ENCODE measurements at regions not wholly inside any gene's neighbourhood (a gene's known extent, or its start where the extent isn't known, plus 50 kb on each side); places are given as distances from the start of the nearest gene placed in this dataset.
"Not testable (repeated sequence)": the region's sequence is repeated elsewhere in the genome, so short reads cannot be mapped to it uniquely, and the experiment has no call there.

DNA sequence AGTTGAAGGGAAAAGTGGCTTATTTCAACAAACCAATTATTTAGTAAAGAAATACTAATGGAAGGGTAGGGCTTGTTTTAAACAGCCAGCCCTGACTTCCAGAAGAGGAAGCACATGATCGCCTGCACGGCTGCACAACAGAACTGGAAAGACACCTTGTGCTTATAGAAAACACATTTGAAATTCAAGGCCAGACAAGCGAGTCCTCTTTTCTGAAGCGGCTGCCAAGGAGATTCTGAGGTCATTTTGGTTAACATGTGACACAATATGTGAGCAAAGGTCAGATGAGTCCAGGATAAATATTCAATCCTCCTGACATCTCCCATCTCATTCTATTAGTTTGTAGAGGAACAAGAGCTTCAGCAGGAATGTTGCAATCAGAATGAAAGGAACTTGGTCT lies 461.4 kb upstream of the ST8SIA4 start:
- no peak for DNase-seq (ENCODE audit: low read depth)

DNA sequence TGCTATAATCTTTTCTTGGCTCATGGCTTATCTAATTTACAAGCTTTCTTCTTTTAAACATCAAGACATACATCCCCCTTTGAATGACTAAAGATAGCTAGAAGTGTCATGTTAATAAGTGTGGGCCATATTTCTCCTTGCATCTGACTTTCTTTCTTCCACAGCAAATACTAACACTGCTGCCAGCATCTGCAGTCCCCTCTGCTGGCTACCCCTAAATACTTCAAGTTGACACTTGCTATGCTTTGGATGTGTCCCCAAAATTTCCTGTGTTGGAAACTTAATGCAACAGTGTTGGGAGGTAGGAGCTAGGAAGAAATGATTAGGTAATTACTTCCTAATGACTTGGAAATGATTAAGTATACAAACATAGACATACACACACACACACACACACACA lies 459.0 kb upstream of the ST8SIA4 start:
- DNase-seq (ENCODE audit: low read depth): no peak

DNA sequence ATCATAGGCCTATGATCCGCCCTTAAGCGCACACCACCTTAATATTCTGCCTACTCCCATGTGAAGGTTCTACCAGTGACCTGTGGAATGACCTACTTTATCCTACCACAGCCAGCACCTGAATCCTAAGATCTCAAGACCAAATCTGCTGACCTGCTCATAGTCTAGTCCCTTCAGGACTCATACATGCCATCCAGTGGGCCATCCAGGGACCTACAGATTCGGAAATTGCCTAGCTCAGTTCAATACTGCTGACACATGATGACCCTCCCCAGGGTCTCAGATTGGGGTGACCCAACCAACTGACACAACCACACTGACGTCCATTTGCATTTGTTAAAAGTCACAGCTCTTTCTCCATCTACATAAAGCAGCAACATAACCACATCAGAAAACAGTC lies 443.8 kb upstream of the ST8SIA4 start:
- DNase-seq (ENCODE audit: low read depth): no peak

DNA sequence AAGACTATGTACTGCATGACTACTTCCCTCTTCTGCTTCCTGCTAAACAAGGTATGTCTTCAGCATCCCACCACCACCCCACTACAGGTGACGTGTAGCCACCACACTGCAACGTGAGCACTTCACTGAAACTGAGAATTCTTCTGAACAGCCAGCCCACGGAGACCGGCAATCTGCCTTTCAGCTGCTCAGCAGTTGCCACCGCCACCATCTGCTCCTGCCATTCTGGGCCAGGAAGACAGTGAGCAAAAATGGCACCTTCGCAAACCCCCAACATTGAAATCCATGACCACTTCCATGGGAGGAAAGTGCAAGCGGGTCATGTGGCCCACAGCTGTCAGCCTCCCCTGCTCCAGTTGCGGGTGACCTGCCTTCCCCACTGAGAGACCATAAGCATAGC lies 443.4 kb upstream of the ST8SIA4 start:
- no peak for DNase-seq (ENCODE audit: low read depth)

DNA sequence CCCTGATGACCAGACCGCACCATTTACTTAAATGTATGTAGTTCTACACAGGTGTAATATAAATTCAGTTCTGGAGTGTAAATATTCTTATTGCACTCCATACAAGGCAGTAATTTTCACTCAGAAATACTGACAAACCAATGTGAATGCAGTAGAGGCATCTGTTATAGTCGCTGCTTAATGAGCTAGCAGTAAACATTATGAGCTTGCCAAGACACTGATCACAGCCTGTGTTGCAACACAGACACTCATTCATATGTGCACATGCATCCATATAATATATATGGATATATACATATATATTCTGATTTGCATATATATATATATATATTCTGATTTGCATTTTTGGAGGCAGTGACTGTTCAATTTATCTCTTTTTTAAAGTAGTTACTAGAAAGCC lies 435.1 kb upstream of the ST8SIA4 start:
- no peak for DNase-seq (ENCODE audit: low read depth)

DNA sequence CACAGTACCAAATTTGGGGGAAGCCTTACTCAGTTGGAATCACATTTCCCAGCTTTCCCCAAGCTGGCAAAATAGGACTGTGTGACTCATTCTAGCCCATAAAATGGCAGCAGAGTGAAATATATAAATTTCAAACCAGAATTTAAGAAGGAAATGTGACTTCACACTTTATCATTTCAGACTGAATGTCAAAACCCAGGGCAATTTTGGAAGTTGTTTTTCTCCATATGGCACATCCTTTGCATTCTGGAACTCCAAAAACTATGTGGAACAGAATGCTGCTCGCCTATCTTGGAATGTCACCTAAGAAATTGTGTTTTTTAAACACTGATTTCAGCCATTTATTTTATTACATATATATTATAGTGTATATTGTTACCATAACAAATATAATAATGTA lies 424.7 kb upstream of the ST8SIA4 start:
- DNase-seq (ENCODE audit: low read depth): no peak

DNA sequence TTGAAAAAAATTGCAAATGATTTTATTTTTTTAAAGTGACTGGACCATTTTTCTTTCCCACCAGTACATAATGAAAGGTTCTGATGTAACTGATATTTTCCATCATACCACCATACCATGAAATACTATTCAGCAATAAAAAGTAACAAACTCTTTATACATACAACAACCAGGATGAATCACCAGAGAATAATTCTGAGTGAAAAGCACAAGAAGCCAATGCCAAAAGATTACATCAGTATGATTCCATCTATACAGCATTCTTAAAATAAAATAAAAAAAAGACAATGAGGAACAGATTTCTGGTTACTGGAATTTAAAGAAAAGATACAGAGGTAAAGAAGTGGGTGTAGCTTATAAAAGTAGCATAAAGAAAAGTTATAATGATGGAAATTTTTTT lies 423.7 kb upstream of the ST8SIA4 start:
- DNase-seq (ENCODE audit: low read depth): no peak

DNA sequence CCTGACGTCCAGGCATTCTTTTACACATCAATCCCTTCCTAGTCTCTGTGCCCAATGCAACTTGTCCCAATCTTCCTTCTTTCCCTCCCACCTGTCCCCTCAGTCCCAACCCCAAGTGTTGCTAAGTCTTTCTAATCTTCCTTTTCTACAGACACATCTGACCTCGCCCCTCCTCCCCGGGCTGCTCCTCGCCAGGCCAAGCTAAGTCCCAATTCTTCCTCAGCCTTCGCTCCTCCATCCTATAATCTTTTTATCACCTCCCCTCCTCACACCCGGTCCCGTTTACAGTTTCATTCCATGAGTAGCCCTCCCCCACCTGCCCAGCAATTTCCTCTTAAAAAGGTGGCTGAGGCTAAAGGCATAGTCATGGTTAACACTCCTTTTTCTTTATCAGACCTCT lies 413.3 kb upstream of the ST8SIA4 start:
- not testable (repeated sequence) for DNase-seq (ENCODE audit: low read depth)

DNA sequence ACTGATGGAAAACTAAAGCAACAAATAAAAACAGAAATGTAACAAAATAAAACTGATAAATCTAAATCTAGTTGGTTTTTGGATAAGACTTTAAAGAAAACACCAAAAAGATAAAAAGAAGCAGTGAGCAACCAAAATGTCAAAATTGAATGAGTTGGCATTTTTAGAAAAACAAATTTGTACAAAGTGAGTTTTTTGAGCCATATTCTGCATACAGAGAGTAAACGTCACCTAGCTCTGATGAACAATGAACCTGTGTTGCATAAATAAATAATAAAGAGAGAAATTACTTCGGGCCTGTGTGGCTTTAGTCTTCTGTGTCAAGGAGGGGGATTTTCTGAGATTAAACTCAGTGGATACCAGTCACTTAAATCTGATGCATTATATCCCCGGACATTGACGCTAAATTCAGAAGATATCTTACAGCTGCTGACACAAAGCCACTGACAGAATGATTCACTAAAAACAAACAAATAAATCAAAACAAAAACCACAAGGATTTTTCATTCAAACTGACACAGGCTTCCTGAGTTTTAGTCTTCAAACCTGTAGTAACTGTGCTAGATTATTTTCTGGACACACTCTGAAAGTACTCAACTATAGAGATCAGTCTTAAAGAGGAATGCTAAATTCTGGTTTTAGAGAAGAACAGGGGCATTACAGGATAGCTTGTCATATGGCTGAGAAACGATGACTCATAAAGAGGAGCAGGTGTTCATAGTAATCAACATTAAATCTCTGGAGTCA lies 403.5 kb upstream of the ST8SIA4 start:
- DNase-seq (ENCODE audit: low read depth): no peak

DNA sequence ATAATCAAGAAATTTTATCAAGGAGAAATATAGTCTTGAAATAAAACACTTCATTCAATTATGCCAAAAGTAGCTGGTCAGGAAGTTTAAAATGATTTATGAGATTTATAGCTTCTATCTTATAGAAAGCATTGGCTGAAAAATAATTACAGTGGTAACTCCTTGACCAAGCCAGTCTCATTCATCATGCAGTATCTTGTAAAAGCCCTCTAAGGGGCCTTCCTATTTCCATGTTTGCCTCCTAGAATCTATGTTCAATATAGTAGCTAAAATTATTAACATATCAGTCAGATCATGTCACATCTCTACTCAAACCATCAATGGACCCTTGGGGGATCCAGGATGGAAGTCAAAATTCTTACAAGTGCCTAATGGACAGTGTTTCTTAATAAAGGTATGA lies 393.4 kb upstream of the ST8SIA4 start:
- no peak for DNase-seq (ENCODE audit: low read depth)

DNA sequence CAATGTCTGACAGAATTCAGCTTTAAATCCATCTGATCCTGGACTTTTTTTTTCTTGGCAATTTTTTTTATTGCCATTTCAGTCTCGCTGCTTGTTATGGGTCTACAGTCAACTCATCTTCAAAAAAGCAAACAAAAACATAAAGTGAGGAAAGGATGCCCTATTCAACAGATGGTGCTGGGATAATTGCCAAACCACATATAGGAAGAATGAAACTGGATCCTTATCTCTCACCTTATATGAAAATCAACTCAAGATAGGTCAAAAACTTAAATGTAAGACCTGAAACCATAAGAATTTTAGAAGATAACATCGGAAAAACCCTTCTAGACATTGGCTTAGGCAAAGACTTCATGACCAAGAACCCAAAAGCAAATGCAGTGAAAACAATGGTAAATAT lies 389.1 kb upstream of the ST8SIA4 start:
- DNase-seq (ENCODE audit: low read depth): no peak

DNA sequence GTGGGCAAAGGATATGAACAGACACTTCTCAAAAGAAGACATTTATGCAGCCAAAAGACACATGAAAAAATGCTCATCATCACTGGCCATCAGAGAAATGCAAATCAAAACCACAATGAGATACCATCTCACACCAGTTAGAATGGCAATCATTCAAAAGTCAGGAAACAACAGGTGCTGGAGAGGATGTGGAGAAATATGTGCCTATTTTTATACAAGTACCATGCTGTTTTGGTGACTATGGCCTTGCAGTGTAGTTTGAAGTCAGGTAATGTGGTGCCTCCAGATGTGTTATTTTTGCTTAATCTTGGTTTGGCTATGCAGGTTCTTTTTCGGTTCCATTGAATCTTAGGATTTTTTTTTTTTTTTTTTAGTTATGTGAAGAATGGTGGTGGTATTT lies 387.7 kb upstream of the ST8SIA4 start:
- not testable (repeated sequence) for DNase-seq (ENCODE audit: low read depth)

DNA sequence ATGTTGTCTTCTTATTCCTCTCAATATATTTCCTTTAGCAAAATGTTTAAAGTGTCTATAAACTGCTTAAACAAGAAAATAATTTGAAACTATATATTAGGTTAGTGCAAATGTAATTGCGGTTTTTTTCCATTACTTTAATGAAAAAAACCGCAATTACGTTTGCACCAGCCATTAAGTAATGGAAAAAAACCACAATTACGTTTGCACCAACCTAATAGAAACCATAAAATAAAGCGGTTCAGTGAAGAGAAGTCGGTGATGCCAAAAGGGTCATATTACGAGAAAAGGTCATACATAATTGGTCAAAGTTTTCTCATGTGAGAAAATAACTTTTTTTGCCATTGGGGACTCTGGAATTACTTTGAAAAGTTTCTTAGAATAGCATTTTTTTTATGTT lies 385.6 kb upstream of the ST8SIA4 start:
- DNase-seq (ENCODE audit: low read depth): no peak

DNA sequence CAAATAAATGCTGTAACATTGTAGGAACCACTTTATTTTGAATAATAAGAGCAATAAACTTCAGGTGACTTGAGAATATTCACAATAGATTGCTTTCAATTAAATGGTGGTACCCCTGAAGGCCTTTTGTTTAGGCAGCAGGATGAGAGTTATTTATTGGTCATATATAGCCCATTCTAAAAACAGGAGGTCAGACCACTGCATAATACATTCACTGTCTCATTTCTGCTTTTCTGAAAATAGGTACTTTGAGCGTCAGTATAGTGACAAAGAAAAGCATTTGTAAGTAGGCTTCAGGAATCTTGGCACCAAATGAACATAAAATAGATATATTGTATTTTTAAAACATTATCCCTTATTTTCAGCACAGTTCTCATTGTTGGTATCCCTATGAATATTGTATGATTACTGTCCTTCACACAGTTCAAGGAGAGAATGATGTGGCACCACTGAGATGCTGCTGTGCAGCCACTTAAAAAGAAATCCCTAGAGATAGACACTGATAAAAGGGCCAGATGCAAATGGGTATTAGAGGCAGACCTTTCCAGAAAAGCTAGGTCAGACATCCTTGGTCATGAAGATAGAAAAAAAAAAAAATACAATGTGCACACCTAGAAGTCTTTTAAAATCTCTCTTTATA lies 381.8 kb upstream of the ST8SIA4 start:
- no peak for DNase-seq (ENCODE audit: low read depth)

DNA sequence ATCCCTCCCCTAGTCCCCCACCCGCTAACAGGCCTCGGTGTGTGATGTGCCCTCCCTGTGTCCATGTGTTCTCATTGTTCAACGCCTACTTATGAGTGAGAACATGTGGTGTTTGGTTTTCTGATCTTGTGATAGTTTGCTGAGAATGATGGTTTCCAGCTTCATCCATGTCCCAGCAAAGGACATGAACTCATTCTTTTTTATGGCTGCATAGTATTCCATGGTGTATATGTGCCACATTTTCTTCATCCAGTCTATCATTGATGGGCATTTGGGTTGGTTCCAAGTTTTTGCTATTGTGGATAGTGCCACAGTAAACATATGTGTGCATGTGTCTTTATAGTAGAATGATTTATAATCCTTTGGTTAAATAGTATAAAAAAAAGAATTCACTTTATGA lies 380.9 kb upstream of the ST8SIA4 start:
- DNase-seq (ENCODE audit: low read depth): not testable (repeated sequence)

DNA sequence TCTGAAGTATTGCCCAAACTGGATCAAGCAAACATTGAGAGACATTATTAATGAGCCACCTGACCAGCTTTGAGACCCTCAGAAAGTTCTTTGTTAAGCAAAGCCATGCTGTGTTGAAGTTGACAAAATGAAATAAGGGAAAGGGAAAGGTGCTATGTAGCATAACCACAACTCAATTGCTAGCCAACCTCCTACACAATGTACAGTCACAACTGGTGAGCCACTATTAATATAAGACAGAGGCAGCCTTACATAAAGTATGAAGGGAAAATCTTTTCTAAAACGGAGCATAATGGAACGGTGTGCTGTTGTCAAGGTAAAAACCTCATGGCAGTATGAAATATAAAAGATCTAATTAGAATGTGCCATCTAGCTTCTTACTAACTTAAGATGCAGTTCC lies 375.8 kb upstream of the ST8SIA4 start:
- DNase-seq (ENCODE audit: low read depth): no peak

DNA sequence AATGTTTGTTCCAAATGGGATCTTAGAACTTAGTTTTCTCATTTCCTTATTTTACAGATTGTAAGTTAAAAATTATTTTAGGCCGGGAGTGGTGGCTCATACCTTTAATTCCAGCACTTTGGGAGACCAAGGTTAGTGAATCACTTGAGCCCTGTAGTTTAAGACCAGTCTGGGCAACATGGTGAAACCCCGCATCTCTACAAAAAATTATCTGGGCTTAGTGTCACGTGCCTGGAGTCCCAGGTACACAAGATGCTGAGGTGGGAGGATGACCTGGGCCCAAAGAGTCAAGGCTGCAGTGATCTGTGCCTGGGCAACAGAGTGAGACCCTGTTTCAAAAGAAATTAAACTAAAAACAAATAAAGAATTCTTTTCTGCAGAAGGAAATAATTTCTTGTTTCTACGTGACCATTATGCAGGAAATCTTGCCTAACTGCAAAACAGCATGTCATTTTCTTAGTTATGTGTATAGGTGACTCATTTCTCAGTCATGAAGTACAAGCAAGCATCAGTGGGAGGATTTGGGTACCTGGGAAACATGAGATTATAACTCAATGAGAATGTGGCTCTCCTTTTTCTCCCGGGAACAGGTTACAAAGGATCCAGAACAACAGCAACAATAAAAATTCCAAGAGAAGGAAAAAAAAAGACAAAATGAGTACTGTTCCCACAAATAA lies 375.1 kb upstream of the ST8SIA4 start:
- DNase-seq (ENCODE audit: low read depth): no peak

DNA sequence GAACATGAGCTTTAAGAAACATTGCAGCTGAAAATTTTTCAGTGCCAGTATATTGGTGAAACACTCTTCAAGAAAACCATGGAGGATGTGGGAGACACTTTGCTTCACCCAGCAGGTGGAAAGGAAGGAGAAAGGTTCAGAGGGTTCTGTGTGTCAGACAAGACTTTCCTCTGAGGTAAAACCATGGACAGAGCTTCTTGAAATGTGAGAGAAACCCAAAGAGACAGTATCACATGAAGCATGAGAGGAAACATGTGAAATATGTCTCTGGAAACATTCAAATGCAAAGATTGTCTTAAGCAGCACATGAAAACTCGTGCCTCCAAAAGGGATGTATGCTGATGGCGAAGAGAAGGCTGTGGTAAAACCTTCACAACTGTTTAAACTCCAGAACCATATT lies 368.9 kb upstream of the ST8SIA4 start:
- no peak for DNase-seq (ENCODE audit: low read depth)

DNA sequence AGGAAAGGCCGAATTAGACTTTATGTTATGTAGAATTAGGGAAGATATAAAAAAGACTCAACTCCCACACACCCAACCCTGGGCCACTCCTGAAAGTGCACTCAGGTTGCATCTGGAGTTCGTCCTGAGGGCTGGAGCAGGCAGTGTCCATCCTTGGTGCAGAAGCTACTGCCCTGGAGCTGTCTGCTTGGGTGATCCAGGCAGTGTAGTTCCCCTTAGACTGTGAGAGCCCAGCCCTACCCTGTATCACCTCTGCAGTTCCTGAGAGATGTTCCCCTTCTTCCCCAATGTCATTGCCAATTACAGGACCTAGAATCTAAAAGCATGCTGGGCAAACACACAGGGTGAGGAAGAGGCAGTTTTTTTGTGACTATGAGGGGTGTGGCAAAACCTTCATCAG lies 368.3 kb upstream of the ST8SIA4 start:
- DNase-seq (ENCODE audit: low read depth): no peak

DNA sequence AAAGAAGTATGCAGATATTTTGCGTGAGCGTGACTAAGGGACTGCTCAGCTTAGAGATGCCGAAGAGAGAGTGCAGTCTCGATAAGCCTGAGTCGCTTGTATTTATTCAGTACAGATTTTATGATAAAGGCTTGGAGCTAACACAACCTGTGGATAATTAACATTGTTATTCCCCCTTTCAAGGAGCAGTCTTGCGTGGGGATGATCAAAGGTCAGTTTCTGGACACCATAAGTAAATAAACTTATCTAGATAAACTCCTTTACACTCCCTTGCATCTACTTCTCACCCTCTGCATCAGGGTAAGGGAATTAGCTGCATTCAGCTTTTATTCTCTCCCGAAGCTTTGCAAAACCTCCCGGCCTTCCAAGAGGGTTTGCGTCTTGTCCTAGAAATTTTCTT lies 357.8 kb upstream of the ST8SIA4 start:
- no peak for DNase-seq (ENCODE audit: low read depth)

DNA sequence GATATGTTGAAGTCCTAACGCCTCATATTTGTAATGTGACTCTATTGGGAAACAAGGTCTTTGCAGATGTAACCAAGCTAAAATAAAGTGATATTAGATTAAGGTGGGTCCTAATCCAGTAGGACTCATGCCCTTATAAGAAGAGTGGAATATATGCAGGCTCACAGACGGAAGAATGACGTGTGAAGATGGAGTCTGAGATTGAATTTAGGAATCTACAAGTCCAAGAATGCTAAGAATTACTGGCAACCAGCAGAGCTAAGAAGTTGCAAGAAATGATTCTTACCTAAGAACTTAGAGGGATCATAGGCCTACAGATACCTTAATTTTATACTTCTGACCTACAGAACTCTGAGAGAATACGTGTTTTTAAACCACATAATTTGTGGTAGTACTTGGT lies 350.0 kb upstream of the ST8SIA4 start:
- no peak for DNase-seq (ENCODE audit: low read depth)

DNA sequence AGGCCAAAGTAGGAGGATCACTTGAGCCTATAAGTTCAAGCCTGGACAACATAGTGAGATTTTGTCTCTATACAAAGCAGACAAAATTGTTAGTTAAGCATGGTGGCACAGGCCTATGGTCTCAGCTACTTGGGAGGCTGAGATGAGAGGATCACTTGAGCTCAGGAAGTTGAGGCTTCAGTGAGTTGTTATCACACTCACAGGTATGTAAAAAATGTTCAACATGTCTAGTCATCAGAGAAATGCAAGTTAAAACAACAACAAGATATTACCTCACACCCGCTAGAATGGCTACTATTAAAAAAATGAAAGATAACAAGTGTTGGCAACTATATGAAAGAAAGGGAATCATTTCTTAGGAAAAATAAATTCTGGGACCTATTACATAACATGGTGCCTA lies 341.5 kb upstream of the ST8SIA4 start:
- DNase-seq (ENCODE audit: low read depth): no peak

DNA sequence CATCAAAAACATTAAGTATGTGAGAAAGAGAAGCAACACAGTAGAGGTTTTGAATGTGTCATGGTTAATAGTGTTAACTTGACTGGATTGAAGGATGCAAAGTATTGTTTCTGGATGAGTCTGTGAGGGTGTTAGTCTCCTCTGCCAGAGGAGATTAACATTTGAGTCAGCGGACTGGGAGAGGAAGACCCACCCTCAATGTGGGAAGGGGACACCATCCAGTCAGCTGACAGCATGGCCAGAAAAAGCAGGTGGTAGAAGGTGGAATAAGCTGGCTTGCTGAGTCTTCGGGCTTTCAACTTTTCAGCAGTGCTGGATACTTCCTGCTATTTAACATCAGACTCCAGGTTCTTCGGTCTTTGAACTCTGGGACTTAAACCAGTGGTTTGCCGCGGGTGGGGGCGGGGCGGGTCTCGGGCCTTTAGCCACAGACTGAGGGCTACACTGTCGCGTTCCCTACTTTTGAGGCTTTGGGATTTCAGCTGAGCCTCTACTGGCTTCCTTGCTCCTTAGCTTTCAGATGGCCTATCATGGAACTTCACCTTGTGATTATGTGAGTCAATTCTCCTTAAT lies 309.9 kb upstream of the ST8SIA4 start:
- DNase-seq (ENCODE audit: low read depth): no peak
